ENCODE measurements at regions not wholly inside any gene's neighbourhood (a gene's known extent, or its start where the extent isn't known, plus 50 kb on each side); places are given as distances from the start of the nearest gene placed in this dataset.

- Histone ChIP-seq H3K9me3 (ENCODE audit: control insufficient read depth in 4 of 4, low read length in 3 of 4) (no peaks in the 10 kb centered on the region), H3K9ac (ENCODE audit: low read depth in 1 of 2, low read length in 2 of 2) (no peak overlapping the region), H3K27me3 (ENCODE audit: control insufficient read depth in 4 of 4, insufficient read depth in 4 of 4, low read length in 3 of 4) (no peaks in the 10 kb centered on the region), H3K4me1 (ENCODE audit: control insufficient read depth in 4 of 4, insufficient read depth in 4 of 4, low read length in 3 of 4) (no peaks in the 10 kb centered on the region), H3K4me3 (ENCODE audit: low read depth in 1 of 3, low read length in 3 of 3) (no peak overlapping the region), H3K36me3 (ENCODE audit: control insufficient read depth in 4 of 4, insufficient read depth in 3 of 4, low read depth in 1 of 4, low read length in 3 of 4) (no peaks in the 10 kb centered on the region), H3K27ac (ENCODE audit: low read depth in 1 of 2, low read length in 2 of 2) (no peak overlapping the region)
- WGBS, result 87% methylated on average over 2 of the region's 2 CpGs
- no peak for TF ChIP-seq RXRA (IDR thresholded peaks at IDR 0.05)
- TF ChIP-seq JUND (IDR thresholded peaks at IDR 0.05), result no peak
- no peak for TF ChIP-seq RAD21 (IDR thresholded peaks at IDR 0.05)
- TF ChIP-seq ZBTB33 (IDR thresholded peaks at IDR 0.05), result no peak
- TF ChIP-seq MAX (IDR thresholded peaks at IDR 0.05), result no peak
- TF ChIP-seq, protein P1, sequence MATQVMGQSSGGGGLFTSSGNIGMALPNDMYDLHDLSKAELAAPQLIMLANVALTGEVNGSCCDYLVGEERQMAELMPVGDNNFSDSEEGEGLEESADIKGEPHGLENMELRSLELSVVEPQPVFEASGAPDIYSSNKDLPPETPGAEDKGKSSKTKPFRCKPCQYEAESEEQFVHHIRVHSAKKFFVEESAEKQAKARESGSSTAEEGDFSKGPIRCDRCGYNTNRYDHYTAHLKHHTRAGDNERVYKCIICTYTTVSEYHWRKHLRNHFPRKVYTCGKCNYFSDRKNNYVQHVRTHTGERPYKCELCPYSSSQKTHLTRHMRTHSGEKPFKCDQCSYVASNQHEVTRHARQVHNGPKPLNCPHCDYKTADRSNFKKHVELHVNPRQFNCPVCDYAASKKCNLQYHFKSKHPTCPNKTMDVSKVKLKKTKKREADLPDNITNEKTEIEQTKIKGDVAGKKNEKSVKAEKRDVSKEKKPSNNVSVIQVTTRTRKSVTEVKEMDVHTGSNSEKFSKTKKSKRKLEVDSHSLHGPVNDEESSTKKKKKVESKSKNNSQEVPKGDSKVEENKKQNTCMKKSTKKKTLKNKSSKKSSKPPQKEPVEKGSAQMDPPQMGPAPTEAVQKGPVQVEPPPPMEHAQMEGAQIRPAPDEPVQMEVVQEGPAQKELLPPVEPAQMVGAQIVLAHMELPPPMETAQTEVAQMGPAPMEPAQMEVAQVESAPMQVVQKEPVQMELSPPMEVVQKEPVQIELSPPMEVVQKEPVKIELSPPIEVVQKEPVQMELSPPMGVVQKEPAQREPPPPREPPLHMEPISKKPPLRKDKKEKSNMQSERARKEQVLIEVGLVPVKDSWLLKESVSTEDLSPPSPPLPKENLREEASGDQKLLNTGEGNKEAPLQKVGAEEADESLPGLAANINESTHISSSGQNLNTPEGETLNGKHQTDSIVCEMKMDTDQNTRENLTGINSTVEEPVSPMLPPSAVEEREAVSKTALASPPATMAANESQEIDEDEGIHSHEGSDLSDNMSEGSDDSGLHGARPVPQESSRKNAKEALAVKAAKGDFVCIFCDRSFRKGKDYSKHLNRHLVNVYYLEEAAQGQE (IDR thresholded peaks at IDR 0.05), result no peak
- DNase-seq (ENCODE audit: low spot score), result no peak
Observed at GRCh38 chr4:126446917-126447316, 1132.2 kb downstream of the FAT4 start.

- H3K4me3 ChIP-seq (ENCODE audit: low read depth in 1 of 3, low read length in 3 of 3), result no peak overlapping the region
- H3K4me1 ChIP-seq (ENCODE audit: control insufficient read depth in 4 of 4, insufficient read depth in 4 of 4, low read length in 3 of 4), result no peaks in the 10 kb centered on the region
- no peaks in the 10 kb centered on the region for H3K9me3 ChIP-seq (ENCODE audit: control insufficient read depth in 4 of 4, low read length in 3 of 4)
- 86% methylated on average over 7 of the region's 7 CpGs for WGBS
- no peaks in the 10 kb centered on the region for H3K36me3 ChIP-seq (ENCODE audit: control insufficient read depth in 4 of 4, insufficient read depth in 3 of 4, low read depth in 1 of 4, low read length in 3 of 4)
- H3K27me3 ChIP-seq (ENCODE audit: control insufficient read depth in 4 of 4, insufficient read depth in 4 of 4, low read length in 3 of 4), result no peaks in the 10 kb centered on the region
- H3K27ac ChIP-seq (ENCODE audit: low read depth in 1 of 2, low read length in 2 of 2), result no peak overlapping the region
- DNase-seq (ENCODE audit: low spot score), result no peak
- no peak overlapping the region for H3K9ac ChIP-seq (ENCODE audit: low read depth in 1 of 2, low read length in 2 of 2)
- TF ChIP-seq SP1 (IDR thresholded peaks at IDR 0.05) (no peak), NR2F2 (IDR thresholded peaks at IDR 0.05) (no peak), HNF4A (conservative IDR thresholded peaks at IDR 0.05) (no peak), RAD21 (IDR thresholded peaks at IDR 0.05) (no peak), FOXA1 (IDR thresholded peaks at IDR 0.05) (no peak), MAX (IDR thresholded peaks at IDR 0.05) (no peak), CTCF (IDR thresholded peaks at IDR 0.05; ENCODE audit: low read depth, low read length, missing input control) (no peak), FOXA2 (IDR thresholded peaks at IDR 0.05) (no peak), EGR1 (IDR thresholded peaks at IDR 0.05; ENCODE audit: low read depth in 2 of 2) (no peak), HNF4G (IDR thresholded peaks at IDR 0.05) (no peak), JUND (IDR thresholded peaks at IDR 0.05) (no peak), YY1 (IDR thresholded peaks at IDR 0.05) (no peak), RXRA (IDR thresholded peaks at IDR 0.05) (no peak), TAF1 (conservative IDR thresholded peaks at IDR 0.05) (no peak), GABPA (IDR thresholded peaks at IDR 0.05 in 1 of 2, conservative IDR thresholded peaks at IDR 0.05 in 1 of 2) (no peak)
- TF ChIP-seq, protein P2, sequence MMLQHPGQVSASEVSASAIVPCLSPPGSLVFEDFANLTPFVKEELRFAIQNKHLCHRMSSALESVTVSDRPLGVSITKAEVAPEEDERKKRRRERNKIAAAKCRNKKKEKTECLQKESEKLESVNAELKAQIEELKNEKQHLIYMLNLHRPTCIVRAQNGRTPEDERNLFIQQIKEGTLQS (IDR thresholded peaks at IDR 0.05), result no peak
- TF ChIP-seq, protein P1 (IDR thresholded peaks at IDR 0.05), result no peak
Observed at GRCh38 chr4:126448086-126448845, 1133.5 kb downstream of the FAT4 start.
